Activated CD8-positive, alpha-beta memory T cell treated with anti-CD3 and anti-CD28 coated beads for 1 hour (primary cell): ENCODE measurements at regions not wholly inside any gene's neighbourhood (a gene's known extent, or its start where the extent isn't known, plus 50 kb on each side); places are given as distances from the start of the nearest gene placed in this dataset.
"Not testable (repeated sequence)": the region's sequence is repeated elsewhere in the genome, so short reads cannot be mapped to it uniquely, and the experiment has no call there.

ENCODE experiments used
- DNase-seq, 2 donors: peaks; one replicate each; pipeline ENCODE4 v3.0.0-alpha.2; 2020; ENCODE audit warnings: low read depth in 1 of 2; ENCODE audit errors: extremely low read depth in 1 of 2

GRCh38 chr6:119445666-119446065 is 96.1 kb upstream of the MAN1A1 start:
- DNase-seq, result no peak

- no peak for DNase-seq
Observed at GRCh38 chr6:119444642-119445557, 95.3 kb upstream of the MAN1A1 start.

GRCh38 chr6:119443993-119444641 is 94.6 kb upstream of the MAN1A1 start:
- no peak for DNase-seq

- no peak for DNase-seq
Observed at GRCh38 chr6:119442776-119443184, 93.2 kb upstream of the MAN1A1 start.

GRCh38 chr6:119440953-119441352 is 91.4 kb upstream of the MAN1A1 start:
- DNase-seq, result no peak

GRCh38 chr6:119436583-119436982 is 87.0 kb upstream of the MAN1A1 start:
- no peak for DNase-seq

- no peak for DNase-seq
Observed at GRCh38 chr6:119431799-119432198, 82.2 kb upstream of the MAN1A1 start.

- DNase-seq, result no peak
Observed at GRCh38 chr6:119430805-119431204, 81.2 kb upstream of the MAN1A1 start.

GRCh38 chr6:119428633-119429032 is 79.1 kb upstream of the MAN1A1 start:
- DNase-seq, result no peak

GRCh38 chr6:119426619-119427018 is 77.1 kb upstream of the MAN1A1 start:
- no peak for DNase-seq

- DNase-seq, result no peak
Observed at GRCh38 chr6:119423996-119424395, 74.4 kb upstream of the MAN1A1 start.

GRCh38 chr6:119418084-119418483 is 68.5 kb upstream of the MAN1A1 start:
- not testable (repeated sequence) for DNase-seq

- no peak for DNase-seq
Observed at GRCh38 chr6:119407156-119407555, 57.6 kb upstream of the MAN1A1 start.

- not testable (repeated sequence) for DNase-seq
Observed at GRCh38 chr6:119405114-119405513, 55.6 kb upstream of the MAN1A1 start.
